ENCODE measurements at regions not wholly inside any gene's neighbourhood (a gene's known extent, or its start where the extent isn't known, plus 50 kb on each side); places are given as distances from the start of the nearest gene placed in this dataset.

DNA sequence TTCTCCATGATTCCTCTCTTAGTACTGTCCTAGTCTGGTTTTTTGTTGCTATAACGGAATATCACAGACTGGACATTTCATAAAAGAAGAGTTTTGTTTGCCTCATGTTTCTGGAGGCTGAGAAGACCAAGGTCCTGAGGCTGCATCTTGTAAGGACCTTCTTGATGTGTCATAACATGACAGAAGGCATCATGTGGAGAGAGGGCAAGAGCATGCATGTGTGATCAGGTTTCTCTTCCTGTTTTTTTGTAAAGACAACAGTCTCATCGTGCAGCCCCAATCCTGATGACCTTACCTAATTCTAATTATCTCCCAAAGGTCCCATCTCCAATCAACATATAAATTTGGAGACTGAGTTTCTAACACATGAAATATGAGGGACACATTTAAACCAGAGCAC is 108.4 kb downstream of the MSX2 start:
- TF ChIP-seq, protein P1, sequence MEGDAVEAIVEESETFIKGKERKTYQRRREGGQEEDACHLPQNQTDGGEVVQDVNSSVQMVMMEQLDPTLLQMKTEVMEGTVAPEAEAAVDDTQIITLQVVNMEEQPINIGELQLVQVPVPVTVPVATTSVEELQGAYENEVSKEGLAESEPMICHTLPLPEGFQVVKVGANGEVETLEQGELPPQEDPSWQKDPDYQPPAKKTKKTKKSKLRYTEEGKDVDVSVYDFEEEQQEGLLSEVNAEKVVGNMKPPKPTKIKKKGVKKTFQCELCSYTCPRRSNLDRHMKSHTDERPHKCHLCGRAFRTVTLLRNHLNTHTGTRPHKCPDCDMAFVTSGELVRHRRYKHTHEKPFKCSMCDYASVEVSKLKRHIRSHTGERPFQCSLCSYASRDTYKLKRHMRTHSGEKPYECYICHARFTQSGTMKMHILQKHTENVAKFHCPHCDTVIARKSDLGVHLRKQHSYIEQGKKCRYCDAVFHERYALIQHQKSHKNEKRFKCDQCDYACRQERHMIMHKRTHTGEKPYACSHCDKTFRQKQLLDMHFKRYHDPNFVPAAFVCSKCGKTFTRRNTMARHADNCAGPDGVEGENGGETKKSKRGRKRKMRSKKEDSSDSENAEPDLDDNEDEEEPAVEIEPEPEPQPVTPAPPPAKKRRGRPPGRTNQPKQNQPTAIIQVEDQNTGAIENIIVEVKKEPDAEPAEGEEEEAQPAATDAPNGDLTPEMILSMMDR (conservative IDR thresholded peaks at IDR 0.05; ENCODE audit: low read depth, low read length) = no peak
- TF ChIP-seq EZH2 (IDR thresholded peaks at IDR 0.05; ENCODE audit: borderline replicate concordance, low read depth, low read length, poor library complexity, severe bottlenecking) = no peak

All from A673 (cell line).